Mammary epithelial cell (primary cell): ENCODE measurements at regions not wholly inside any gene's neighbourhood (a gene's known extent, or its start where the extent isn't known, plus 50 kb on each side); places are given as distances from the start of the nearest gene placed in this dataset.
"Not testable (repeated sequence)": the region's sequence is repeated elsewhere in the genome, so short reads cannot be mapped to it uniquely, and the experiment has no call there.

ENCODE experiments used
- EZH2 ChIP-seq: IDR thresholded peaks from 2 replicates; pipeline ENCODE4 v1.6.1; 2012; ENCODE audit warnings: low read length, inconsistent platforms, borderline replicate concordance
- TF ChIP-seq, protein P1 (sequence below), 2 donors: IDR thresholded peaks in 1 of 2; conservative IDR thresholded peaks in 1 of 2; 2 replicates each; pipeline ENCODE4 v1.5.1; 2011 to 2012; ENCODE audit warnings: inconsistent platforms in 2 of 2, low read length in 2 of 2, mild to moderate bottlenecking in 2 of 2, control low read depth in 1 of 2, low read depth in 1 of 2; ENCODE audit not compliant: insufficient read depth in 1 of 2; ENCODE audit errors: extremely low read depth in 1 of 2

DNA sequence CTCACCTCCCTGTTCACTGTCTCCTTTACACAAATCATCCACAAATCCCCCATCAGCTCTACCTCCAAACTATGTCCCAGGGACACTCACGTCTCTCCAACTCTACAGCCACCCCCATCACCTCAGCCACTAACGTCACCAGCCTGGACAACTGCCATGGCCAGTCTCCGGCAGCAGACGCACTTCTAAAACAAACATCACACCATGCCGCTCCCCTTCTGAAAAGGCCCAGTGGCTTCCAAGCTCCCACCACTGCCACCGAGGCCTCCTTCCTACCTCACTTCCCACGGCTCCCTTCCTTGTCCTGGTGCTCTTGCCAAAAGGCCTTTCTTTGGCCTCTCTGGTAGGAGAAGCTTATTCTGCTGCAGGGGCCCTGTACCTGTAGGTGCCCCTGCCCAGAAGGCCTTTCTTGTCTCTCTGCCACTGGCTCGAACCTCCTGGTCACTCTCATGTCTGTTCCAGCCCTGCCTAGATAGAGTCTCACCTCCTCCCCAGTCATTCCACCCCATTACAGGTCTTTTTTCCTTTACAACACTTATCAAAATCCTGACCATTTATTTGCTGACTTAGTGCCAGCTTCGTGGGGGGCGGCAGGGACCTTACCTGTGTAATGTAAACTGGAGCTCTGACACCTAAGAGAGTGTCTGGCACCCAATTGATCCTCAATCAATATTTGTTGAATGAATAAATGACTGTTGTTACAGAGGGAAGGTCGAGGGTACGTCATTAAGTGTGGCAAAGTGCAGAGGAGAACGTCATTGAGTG is 304.2 kb downstream of the GOLGA6L6 start:
- TF ChIP-seq, protein P1, sequence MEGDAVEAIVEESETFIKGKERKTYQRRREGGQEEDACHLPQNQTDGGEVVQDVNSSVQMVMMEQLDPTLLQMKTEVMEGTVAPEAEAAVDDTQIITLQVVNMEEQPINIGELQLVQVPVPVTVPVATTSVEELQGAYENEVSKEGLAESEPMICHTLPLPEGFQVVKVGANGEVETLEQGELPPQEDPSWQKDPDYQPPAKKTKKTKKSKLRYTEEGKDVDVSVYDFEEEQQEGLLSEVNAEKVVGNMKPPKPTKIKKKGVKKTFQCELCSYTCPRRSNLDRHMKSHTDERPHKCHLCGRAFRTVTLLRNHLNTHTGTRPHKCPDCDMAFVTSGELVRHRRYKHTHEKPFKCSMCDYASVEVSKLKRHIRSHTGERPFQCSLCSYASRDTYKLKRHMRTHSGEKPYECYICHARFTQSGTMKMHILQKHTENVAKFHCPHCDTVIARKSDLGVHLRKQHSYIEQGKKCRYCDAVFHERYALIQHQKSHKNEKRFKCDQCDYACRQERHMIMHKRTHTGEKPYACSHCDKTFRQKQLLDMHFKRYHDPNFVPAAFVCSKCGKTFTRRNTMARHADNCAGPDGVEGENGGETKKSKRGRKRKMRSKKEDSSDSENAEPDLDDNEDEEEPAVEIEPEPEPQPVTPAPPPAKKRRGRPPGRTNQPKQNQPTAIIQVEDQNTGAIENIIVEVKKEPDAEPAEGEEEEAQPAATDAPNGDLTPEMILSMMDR (conservative IDR thresholded peaks at IDR 0.05 in 1 of 2, IDR thresholded peaks at IDR 0.05 in 1 of 2; ENCODE audit: extremely low read depth in 1 of 2, insufficient read depth in 1 of 2, low read depth in 1 of 2, low read length in 2 of 2), result not testable (repeated sequence)
- not testable (repeated sequence) for TF ChIP-seq EZH2
